ENCODE measurements at regions not wholly inside any gene's neighbourhood (a gene's known extent, or its start where the extent isn't known, plus 50 kb on each side); places are given as distances from the start of the nearest gene placed in this dataset.
"Not testable (repeated sequence)": the region's sequence is repeated elsewhere in the genome, so short reads cannot be mapped to it uniquely, and the experiment has no call there.

- Mint-ChIP-seq H3K36me3 (no peaks in the 10 kb centered on the region), H3K4me1 (no peaks in the 10 kb centered on the region), H3K9me3 (peaks cover 0 to 9% (median 0%) of the 10 kb centered on the region in 7 donors), H3K4me3 (no peak overlapping the region), H3K27ac (no peak overlapping the region), H3K27me3 (peaks cover 0 to 4% (median 0%) of the 10 kb centered on the region in 3 donors)
- no peak for ATAC-seq (ENCODE audit: low read depth in 2 of 2)
- DNase-seq: no peak
Measured at GRCh38 chr2:16199882-16200553, 259.7 kb downstream of the MYCN start.

GRCh38 chr2:16199241-16199640, 258.9 kb downstream of the MYCN start:
- H3K36me3 Mint-ChIP-seq; ATAC-seq (ENCODE audit: low read depth in 2 of 2); H3K9me3 Mint-ChIP-seq; DNase-seq; H3K27me3 Mint-ChIP-seq; H3K4me1 Mint-ChIP-seq; H3K27ac Mint-ChIP-seq: not testable (repeated sequence)
- H3K4me3 Mint-ChIP-seq: peak overlapping the region in 1 of 8 donors; percentile 20

- no peak for DNase-seq
- H3K4me3 Mint-ChIP-seq: no peak overlapping the region
Measured at GRCh38 chr2:16198166-16198912, 258.0 kb downstream of the MYCN start.

GRCh38 chr2:16197504-16198147, 257.3 kb downstream of the MYCN start:
- no peak for ATAC-seq (ENCODE audit: low read depth in 2 of 2)
- no peaks in the 10 kb centered on the region for H3K36me3 Mint-ChIP-seq
- H3K4me1 Mint-ChIP-seq: no peaks in the 10 kb centered on the region
- DNase-seq: no peak
- H3K27ac Mint-ChIP-seq: no peak overlapping the region
- peaks cover 0 to 4% (median 0%) of the 10 kb centered on the region in 7 donors for H3K9me3 Mint-ChIP-seq
- H3K4me3 Mint-ChIP-seq: no peak overlapping the region
- no peaks in the 10 kb centered on the region for H3K27me3 Mint-ChIP-seq

More at GRCh38 chr2:16198166-16198912, 258.0 kb downstream of the MYCN start:
- no peak for ATAC-seq (ENCODE audit: low read depth in 2 of 2)
- no peak overlapping the region for H3K27ac Mint-ChIP-seq
- peaks cover 0 to 6% (median 0%) of the 10 kb centered on the region in 7 donors for H3K9me3 Mint-ChIP-seq
- H3K4me1 Mint-ChIP-seq: no peaks in the 10 kb centered on the region
- no peaks in the 10 kb centered on the region for H3K36me3 Mint-ChIP-seq
- H3K27me3 Mint-ChIP-seq: peaks cover 0 to 2% (median 0%) of the 10 kb centered on the region in 3 donors

DNA sequence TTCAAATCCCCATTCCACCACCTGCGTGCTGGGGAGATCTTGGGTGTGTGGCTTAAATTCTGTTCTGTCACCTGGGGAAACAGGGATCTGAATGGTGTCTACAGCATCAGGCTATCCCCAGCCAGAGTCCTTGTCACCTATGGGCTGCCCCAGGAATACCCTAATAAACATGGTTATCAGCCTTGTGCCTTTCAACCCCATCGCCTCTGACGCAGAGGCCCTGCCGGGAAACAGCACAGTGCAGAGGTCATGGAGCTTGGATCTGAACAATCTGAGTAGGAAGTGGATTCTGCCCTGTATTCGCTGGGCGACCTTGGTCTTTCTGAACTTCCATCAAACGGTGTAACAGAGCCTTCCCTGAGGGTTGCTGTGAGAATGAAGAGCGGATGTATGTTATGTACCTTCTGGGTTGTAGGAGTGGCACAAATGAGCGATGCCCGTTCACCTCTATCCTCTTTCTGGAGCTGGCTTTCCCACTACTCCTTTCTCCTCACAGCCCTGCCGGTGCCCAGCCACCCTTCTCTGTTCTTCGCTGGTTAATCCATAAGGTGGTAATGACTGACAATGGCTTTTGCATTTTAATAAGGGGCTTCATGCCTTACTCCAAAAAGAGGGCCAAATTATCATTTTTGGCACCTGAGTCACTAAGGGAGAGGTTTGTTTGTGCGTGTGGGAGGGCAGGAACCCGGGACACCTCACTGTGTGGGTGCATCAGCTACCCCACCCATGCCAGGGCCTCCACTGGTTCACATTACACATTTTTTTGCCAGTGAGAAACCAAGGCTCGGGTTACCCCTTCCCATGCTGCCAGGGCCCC, 256.5 kb downstream of the MYCN start:
- H3K27ac Mint-ChIP-seq: no peak overlapping the region
- no peaks in the 10 kb centered on the region for H3K36me3 Mint-ChIP-seq
- no peak overlapping the region for H3K4me3 Mint-ChIP-seq
- no peak for ATAC-seq (ENCODE audit: low read depth in 2 of 2)
- H3K27me3 Mint-ChIP-seq: no peaks in the 10 kb centered on the region
- H3K9me3 Mint-ChIP-seq: peaks cover 0 to 4% (median 0%) of the 10 kb centered on the region in 7 donors
- DNase-seq: no peak
- H3K4me1 Mint-ChIP-seq: no peaks in the 10 kb centered on the region

DNA sequence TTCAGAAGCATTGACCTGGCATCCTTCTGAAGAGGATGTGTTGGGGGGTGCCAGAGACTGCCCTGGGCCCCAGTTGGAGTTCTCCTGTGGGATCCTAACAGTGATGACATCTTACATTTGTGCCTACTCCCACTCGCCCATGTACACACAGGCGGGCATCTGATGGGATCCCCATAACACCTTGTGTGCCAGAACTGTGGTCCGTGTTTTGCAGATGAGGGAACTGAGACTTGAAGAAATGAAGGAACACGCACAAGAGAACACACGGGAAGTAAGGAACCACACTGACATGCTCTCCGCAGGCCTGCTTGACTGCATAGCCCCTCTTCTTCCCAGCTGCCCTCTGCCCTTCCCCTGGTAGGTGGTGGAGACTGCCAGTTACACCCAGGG, 255.3 kb downstream of the MYCN start:
- H3K27me3 Mint-ChIP-seq: peaks cover 0 to 5% (median 0%) of the 10 kb centered on the region in 3 donors
- peaks cover 0 to 4% (median 0%) of the 10 kb centered on the region in 7 donors for H3K9me3 Mint-ChIP-seq
- no peak overlapping the region for H3K27ac Mint-ChIP-seq
- H3K4me1 Mint-ChIP-seq: no peaks in the 10 kb centered on the region
- ATAC-seq (ENCODE audit: low read depth in 2 of 2) (no peak), DNase-seq (no peak)
- H3K36me3 Mint-ChIP-seq: no peaks in the 10 kb centered on the region
- no peak overlapping the region for H3K4me3 Mint-ChIP-seq

DNA sequence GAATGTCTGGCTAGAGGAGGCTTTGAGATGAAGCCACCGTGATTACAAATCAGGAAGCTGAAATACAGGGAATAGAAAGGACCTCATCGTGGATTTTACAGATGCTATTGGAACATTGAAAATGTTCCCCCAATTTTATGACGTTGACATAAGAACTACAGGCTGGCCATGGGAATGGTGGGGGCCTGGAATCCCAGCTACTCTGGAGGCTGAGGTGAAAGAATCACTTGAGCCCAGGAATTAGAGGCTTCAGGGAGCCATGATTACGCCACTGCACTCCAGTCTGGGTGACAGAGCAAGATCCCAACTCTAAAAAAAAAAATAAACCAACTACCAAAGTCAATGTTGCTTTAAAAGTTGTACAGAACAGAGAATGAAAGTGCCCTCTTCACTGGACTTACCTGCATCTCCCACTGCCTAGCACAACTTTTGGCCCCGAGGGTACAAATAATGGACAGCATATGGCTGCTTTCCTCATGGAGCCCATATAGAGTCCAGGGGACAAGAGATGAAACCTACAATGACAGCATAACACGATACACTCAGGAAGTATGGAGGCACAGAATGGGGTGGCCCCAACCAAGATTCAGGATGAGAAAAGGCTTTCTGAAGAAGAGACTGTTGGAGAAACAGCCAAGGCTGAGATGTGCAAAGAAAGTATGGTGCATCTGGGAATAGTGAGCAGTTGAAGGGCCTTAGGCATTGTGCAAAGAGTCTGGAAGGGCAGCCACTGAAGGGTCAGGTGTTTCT, 254.8 kb downstream of the MYCN start:
- Mint-ChIP-seq H3K9me3 (peaks cover 0 to 4% (median 0%) of the 10 kb centered on the region in 7 donors), H3K4me1 (no peaks in the 10 kb centered on the region), H3K27me3 (peaks cover 0 to 5% (median 0%) of the 10 kb centered on the region in 3 donors), H3K27ac (no peak overlapping the region), H3K36me3 (no peaks in the 10 kb centered on the region), H3K4me3 (no peak overlapping the region)
- DNase-seq: no peak
- ATAC-seq (ENCODE audit: low read depth in 2 of 2): no peak

DNA sequence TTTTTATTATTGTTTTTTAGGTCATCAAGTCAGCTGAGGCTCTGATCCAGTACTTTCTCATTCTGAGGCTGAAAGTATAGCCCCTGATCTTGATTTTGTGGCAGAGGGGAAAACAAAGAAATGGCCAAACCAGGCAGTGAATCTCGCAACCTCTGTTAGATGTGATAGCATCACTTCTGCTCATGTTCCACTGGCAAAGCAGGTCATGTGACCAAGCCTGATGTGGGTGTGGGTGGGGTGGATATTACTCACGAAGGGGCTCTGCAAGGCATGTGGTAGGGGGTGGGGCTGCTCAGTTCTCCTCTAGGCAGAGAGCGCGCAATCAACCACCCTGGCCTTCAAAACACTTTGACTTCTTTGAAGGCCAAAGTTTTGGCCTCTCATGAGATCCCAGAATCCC, 254.2 kb downstream of the MYCN start:
- no peak overlapping the region for H3K27ac Mint-ChIP-seq
- H3K36me3 Mint-ChIP-seq: no peaks in the 10 kb centered on the region
- DNase-seq (no peak), ATAC-seq (ENCODE audit: low read depth in 2 of 2) (no peak)
- H3K9me3 Mint-ChIP-seq: peaks cover 0 to 4% (median 0%) of the 10 kb centered on the region in 7 donors
- H3K4me1 Mint-ChIP-seq: no peaks in the 10 kb centered on the region
- peaks cover 0 to 5% (median 0%) of the 10 kb centered on the region in 3 donors for H3K27me3 Mint-ChIP-seq
- H3K4me3 Mint-ChIP-seq: no peak overlapping the region

DNA sequence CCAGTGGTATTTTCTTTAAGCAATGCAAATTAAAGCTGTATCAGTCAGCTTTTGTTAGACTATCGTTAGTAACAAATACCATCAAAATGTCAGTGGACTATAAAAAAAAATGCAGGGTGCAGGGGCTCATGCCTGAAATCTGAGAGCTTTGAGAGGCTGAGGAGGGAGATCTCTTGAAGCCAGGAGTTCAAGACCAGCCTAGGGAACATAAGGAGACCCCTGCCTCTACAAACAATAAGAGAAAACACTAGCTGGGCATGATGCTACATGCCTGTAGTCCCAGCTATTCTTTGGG, 253.7 kb downstream of the MYCN start:
- Mint-ChIP-seq H3K27ac (no peak overlapping the region), H3K27me3 (peaks cover 0 to 5% (median 3%) of the 10 kb centered on the region in 3 donors), H3K9me3 (peaks cover 0 to 4% (median 0%) of the 10 kb centered on the region in 7 donors), H3K36me3 (no peaks in the 10 kb centered on the region), H3K4me1 (no peaks in the 10 kb centered on the region), H3K4me3 (no peak overlapping the region)
- DNase-seq (no peak), ATAC-seq (ENCODE audit: low read depth in 2 of 2) (no peak)

GRCh38 chr2:16192416-16193216, 252.3 kb downstream of the MYCN start:
- H3K27ac Mint-ChIP-seq: no peak overlapping the region
- no peaks in the 10 kb centered on the region for H3K36me3 Mint-ChIP-seq
- H3K9me3 Mint-ChIP-seq: peaks cover 0 to 4% (median 0%) of the 10 kb centered on the region in 7 donors
- ATAC-seq (ENCODE audit: low read depth in 2 of 2) (no peak), DNase-seq (no peak)
- no peaks in the 10 kb centered on the region for H3K4me1 Mint-ChIP-seq
- no peak overlapping the region for H3K4me3 Mint-ChIP-seq
- peaks cover 0 to 8% (median 5%) of the 10 kb centered on the region in 3 donors for H3K27me3 Mint-ChIP-seq

DNA sequence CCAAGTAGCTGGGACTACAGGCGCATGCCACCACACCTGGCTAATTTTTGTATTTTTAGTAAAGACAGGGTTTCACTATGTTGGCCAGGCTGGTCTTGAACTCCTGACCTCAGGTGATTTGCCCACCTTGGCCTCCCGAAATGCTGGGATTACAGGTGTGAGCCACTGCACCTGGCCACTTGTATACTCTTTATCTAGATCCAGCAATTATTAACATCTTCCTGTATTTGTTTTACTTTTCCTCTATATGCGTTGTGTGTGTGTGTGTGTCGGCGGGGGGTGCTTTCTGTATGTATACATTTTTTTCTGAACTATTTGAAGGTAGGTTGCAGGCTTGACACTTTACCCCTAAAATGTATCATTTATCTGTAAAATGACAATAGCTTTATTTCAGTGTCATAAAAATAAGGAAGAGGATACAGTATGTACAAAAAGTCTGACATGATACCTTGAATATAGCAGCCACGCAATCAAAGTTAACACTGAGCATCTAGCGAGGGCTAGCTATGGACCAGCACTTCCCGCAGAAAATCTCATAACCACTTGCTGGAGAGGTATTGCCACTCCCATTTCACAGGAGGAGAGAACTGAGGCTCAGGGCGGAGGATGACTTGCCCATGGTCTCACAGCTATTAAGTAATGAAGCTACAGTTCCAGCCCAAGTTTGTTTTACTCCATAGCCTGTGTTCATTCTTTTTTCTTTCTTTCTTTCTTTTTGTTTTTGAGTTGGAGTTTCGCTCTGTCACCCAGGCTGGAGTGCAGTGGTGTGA, 251.3 kb downstream of the MYCN start:
- Mint-ChIP-seq H3K9me3 (peaks cover 0 to 4% (median 0%) of the 10 kb centered on the region in 7 donors), H3K36me3 (no peaks in the 10 kb centered on the region), H3K27me3 (peaks cover 0 to 8% (median 5%) of the 10 kb centered on the region in 3 donors), H3K4me1 (no peaks in the 10 kb centered on the region), H3K4me3 (no peak overlapping the region), H3K27ac (no peak overlapping the region)
- DNase-seq (no peak), ATAC-seq (ENCODE audit: low read depth in 2 of 2) (no peak)
